Activated effector memory CD4-positive, alpha-beta T cell treated with Interleukin-2 at 50 U/mL for 16 hours (primary cell): ENCODE measurements at regions not wholly inside any gene's neighbourhood (a gene's known extent, or its start where the extent isn't known, plus 50 kb on each side); places are given as distances from the start of the nearest gene placed in this dataset.

ENCODE experiments used
- DNase-seq: peaks from one replicate; pipeline ENCODE4 v3.0.0-alpha.2; 2020

DNA sequence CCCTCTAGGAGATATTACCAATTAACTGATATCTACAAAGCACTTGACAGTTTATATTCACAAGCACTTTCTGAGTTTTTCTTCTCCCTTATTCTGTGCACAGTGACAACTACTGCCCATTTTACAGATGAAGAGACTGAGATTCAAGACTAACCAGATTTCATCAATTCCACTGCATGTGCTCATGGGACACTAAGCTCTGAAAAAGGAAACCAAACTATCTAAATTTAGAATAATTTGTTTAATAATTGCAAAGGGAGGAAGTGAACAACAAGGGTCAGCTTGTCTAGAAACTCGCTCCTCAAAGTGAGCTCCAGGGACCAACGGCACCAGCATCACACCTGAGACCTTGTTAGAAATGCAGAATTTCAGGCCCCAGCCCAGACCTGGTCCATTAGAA is 50.8 kb upstream of the MYLIP start:
- DNase-seq: no peak

DNA sequence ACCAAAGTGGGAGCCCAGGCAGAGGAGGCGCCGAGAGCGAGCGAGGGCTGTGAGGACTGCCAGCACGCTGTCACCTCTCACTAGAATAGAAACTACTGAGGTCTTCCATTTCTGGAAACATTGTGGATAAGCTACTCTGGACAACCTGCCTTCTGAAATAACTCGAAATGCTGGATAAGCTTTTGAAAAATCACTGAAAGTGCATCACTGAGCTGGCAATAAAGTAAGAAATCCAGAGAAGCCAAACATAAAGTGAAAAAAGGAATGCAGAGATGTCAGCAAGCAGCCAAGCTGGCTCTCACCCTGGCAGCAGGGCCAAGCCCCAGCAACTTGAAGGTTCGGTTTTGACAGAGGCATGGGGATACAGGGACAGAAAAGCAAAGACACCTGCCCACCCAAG is 59.2 kb upstream of the MYLIP start:
- DNase-seq: no peak

DNA sequence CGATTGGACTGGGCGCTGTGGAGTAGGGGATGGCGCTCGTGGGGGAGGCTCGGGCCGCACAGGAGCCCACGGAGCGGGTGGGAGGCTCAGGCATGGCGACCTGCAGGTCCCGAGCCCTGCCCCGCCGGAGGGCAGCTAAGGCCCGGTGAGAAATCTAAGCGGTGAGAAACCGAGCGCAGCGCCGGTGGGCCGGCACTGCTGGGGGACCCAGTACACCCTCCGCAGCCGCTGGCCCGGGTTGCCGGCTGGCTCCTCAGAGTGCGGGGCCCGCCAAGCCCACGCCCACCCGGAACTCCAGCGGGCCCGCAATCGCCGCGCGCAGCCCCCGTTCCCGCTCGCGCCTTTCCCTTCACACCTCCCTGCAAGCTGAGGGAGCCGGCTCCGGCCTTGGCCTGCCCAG is 59.7 kb upstream of the MYLIP start:
- DNase-seq: no peak

DNA sequence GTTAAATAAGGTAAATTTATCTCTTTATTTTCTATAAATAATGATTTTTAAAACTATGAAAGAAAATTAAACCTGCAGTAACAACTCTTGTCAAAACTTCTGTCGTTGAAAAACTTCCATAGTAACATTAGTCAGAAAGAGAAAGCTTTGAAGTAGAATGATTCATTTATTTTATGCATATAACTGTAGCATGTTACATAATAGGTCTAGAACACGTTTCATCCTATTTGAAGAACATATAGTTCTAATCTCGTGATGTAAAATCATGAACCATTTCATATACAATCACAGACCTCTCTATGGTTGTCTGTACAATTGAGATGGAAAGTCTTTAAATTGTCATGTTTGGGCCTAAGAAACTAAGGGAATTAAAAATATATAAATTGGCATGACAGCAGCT is 61.3 kb upstream of the MYLIP start:
- no peak for DNase-seq

DNA sequence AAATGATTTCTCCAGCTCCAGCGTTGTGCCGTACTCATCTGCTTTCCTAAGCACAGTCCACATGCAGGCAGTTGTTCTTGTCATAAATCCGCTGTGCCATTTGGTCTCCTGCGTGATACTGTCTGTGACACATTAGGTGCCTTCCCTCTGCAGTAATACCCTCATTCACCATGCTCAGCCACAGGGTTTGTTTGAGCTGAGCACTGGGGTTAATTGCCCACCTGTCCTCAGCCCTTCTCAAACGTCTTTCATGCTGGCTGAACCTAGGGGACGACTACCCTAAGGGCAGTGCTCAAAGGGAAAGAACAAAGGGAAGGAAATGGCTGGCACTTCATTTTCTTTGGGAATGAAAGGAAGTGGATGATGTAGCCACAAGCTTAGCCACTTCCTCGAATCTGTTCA is 64.2 kb upstream of the MYLIP start:
- no peak for DNase-seq

DNA sequence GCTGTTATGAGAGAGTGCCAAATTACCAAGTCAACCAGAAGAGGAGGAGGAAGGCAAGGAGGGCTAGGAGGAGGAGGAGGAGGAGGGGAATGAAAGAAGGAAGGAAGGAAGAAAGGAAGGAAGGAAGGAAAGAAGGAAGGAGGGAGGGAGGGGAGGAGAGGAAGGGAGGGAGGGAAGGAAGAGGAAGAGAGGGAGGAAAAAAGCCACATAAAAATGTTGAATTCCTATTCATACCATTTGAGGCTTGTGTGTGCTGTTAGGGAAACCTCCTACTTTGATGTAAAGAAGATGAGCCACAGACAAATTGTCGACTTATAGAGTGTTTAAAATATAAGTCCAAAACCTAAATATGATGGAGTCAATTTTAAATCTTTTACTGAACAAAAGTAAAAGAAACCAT is 65.3 kb upstream of the MYLIP start:
- DNase-seq: no peak

DNA sequence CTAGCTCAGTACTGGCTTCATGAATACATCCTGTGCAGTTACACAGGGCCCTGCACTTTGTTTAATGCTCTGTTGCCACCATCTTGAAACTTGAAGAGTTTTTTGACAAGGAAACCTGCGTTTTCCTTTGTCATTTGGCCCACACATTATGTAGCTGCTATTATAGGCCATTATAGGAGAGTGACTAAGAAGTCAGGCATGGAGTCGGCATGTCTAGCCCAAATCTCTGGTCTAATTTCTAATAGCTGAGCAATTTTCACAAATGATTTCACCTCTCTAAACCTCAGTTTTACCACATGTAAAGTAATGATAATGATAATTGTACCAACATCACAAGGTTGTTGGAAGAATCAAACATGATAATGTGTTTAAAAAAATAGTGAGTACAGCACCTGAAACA is 67.1 kb upstream of the MYLIP start:
- DNase-seq: no peak

DNA sequence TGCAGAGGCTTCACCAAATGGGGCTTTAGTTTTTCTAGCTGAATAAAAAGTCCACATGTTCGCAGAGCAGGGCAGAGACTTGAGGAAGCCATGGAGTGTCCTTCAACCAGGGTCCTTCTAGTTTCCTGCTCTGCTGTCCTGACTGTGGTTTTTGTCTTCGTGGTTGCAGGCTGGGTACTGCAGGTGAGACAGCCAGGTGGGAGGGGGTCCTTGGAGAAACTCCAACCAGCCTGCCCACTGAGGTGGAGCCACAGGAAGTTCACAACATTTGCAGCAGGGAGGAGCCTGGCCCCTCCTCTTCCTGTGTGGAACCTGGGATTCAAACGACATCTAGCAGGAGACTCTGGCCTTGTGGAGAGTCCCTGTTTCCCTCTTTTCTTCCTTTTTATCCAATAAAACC is 68.8 kb upstream of the MYLIP start:
- DNase-seq: no peak

DNA sequence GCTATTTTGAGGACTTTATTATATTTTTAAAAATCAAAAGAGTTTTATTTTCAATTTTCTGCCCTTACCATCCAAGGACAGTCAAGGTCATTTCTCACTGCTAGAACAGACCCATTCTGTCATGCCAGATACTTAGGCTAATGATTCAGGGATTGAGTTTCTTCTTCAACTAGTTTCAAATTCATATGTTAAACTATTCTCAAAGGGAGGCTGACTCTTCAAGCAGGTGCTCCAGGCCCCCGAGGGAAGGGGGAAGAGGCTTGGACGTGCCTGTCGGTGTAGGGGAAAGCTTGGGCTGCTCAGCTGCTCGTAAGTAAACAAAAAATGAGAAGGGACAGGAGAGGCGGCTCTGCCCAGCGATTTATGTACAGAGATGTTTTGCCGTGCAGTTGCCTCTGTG is 69.4 kb upstream of the MYLIP start:
- no peak for DNase-seq

DNA sequence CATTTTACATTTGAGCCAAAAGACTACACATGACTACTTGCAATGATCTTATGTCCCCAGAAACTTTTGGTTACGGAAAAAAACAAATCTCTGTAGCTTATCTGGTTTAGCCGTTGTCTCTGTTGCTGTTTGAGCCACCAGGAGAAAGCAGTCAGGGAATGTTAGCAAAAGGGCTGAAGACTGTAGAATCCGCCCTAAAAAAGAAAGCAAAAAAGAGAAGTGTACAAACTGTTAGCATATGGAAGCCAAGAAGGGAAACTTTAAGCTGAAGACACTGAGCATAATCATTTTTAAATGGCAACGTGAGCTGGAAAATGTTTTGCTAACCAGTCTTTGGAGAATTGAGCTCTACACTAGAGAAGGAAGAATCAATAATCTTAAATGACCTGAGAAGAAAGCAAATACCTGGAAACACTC is 69.9 kb upstream of the MYLIP start:
- DNase-seq: no peak

DNA sequence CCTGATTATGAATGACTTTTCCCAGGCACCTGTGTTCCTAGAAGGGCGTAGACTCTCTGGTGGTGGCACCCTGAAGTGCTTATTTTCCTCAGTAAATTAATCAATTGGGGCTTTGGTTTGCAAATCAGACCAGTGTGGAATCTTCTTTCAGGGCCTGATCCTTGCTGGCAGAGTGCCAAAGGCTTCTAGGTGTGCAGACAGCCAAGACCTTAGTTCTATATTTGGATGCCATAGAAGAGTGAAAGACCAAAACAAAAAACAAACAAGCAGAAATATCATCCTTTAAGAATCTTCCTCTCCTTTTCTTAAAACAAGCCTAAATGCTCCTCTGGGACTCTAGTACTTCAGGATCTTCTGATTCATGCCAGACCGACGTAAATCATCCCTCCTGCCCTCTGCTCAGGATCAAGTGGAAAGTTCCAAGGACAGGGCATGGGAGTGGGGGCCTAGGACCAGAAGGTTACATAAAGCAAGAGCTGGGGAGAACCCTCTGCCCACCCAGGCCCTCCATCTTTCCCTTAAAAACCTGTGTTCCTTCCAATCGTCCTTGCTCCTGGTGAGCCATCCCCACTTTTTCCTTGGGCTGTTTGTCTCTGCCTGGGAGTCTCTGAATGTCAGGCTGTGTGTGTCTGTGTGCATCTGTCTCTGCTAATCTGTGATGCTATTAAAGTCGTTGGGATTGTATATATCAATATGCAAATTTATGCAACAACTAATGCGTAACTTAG is 70.5 kb upstream of the MYLIP start:
- no peak for DNase-seq

DNA sequence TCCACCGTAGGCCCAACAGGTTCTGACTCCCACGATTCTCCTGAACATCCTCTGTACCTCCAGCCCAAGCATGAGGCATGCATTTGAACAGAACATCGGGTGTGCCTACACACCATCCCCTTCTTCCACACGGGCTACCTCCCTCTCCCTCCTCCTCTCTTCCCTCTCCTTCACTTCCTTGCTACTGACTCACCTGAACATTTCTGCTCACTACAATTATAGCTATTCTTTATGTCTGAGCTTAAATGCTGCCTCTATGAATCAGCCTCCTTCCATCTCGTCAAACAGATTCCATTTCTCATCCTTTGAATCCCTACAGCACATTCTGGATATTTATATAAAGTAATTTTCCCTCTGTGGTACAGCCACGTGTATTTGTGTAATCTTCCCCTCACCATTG is 71.4 kb upstream of the MYLIP start:
- no peak for DNase-seq

DNA sequence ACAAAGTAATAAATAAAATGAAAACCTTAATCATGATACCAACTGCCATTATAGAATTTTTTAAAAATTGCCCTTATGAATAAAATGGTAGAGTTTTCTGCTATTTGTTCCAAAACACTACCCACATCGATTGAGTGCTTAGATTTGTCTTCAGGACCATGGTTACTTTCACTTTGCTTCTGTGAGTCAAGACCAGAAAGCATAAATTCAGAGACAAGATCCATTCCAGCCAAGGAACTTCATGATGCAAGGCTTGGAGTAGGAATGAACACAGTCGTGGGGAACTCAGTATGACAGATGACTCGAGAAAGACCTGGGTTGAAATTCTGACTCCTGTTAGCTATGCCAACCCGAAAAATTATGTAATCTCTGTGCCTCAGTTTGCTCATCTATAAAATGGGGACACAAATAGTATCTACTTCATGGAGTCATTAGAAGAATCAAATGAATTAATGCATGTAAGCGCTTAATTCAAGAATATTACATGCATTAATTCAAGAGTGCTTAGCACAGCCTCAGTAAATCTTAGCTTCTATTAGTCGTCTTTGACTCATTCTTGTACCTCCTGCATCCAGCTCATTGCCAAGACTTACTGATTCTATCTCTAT is 72.5 kb upstream of the MYLIP start:
- DNase-seq: no peak

DNA sequence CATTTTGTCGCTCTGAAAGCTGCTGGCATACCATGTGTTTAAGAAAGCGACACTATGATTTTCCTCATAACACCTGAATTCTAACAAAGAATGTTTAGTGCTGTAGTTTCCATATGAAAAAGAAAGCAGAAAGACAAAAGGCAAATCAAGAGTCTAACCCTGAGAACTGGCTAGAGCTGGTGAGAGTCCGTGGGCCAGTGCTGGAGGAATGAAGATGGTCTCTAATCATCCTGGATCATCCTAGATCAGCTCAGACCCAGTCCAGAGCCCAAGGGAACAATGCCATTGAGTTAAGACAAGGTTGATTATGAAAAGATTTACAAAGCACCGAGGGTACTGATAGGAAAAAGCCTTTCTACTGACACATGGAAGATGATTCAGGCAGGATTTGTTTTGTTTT is 73.0 kb upstream of the MYLIP start:
- DNase-seq: no peak

DNA sequence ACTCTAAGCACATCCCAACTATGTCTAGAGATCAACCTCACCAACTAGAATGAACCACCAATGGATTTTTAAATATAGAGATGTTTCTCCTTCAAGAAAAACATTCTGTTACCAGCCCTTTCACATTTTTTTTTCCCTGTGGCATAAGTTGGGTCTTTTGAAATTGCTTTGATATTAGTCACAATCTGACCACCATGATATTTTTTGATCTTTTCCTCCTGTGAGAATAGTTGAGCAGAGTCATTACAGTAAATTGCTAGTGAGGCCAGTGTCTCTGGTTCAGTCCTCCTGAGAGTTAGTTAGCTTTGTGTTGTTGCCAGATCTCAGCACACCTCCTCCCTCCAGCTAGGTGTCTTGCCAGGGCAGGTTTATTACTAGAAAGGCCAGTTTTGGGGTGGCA is 79.7 kb upstream of the MYLIP start:
- no peak for DNase-seq

DNA sequence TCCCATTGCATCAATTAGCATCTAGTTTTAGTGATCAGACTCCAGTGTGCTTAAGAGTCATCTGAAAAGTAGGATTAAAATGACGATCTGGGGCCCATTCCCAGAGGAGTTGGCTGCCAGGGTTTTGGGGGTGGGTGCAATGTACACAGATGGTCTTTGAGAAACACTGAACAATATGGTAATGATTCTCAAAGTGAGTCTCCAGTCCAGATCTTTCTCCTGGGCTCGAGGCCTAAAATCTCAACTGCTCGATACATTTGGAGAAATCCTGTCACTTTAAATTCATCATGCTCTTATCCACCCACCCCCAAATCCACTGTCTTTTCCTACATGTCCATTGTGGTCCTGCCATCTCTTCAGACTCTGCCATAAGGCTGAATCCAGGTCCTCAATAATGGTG is 80.7 kb upstream of the MYLIP start:
- DNase-seq: no peak

DNA sequence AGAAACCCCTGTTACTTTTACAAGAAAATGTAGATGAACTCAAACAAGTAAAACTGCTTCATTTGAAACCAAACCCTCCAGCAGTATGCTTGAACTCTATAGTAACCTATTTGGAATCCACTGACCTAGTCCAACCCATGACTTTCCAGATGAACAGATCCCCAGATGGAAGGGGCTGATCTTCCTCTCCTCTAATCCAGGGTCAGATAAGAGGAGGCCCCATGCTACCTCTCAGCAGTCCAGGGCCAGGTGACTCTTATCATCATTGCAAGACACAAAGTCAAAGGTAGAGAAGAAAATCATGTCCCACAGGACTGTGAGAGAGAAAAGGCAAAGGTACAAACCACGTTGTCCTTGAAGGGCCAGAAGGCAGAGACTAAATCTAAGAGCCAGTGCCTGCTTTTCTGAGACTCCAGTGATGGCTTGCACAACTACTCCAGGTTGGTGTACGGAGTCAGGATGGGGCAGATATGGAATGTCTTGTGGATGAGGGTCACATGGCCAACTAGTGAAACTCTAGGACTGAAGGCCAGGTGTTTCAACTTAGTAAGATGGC is 81.4 kb upstream of the MYLIP start:
- DNase-seq: no peak

DNA sequence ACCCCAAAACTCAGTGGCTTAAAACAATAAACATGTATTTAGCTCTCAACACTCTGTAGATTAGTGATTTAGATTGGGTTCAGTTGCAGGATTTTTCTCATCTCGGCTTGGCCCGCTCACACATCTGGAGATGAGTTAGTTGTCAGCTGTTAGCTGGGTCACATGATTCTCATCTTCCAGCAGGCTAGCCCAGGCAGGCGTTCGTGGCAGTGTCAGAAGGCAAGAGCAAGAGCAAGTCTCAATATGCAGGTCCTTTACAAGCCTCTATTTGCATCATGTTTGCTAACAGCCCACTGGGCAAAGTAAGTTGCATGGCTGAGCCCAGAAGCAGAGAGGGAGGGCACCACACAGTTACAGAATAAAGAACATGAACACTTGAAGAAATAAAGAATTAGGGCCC is 83.6 kb upstream of the MYLIP start:
- DNase-seq: no peak

DNA sequence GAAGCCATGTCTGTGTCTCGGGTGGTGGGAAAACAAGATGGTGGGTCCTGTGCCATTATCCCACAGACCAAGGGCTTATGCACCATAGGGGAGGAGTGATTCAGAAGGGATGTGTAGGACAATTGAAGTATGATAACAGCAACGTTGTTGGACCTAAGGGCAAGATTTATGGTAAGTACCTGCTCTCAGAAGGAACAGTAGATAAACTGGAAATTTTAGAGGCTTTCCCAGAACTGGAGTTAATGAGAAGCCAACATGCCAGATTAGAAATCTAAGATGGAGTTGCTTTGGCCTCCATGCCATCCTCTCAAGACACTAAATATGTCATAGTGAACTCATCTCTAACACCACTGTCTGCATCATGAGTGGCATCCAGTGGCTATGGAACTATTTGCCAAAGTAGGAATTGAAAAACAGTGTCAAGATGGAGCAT is 84.7 kb upstream of the MYLIP start:
- no peak for DNase-seq

DNA sequence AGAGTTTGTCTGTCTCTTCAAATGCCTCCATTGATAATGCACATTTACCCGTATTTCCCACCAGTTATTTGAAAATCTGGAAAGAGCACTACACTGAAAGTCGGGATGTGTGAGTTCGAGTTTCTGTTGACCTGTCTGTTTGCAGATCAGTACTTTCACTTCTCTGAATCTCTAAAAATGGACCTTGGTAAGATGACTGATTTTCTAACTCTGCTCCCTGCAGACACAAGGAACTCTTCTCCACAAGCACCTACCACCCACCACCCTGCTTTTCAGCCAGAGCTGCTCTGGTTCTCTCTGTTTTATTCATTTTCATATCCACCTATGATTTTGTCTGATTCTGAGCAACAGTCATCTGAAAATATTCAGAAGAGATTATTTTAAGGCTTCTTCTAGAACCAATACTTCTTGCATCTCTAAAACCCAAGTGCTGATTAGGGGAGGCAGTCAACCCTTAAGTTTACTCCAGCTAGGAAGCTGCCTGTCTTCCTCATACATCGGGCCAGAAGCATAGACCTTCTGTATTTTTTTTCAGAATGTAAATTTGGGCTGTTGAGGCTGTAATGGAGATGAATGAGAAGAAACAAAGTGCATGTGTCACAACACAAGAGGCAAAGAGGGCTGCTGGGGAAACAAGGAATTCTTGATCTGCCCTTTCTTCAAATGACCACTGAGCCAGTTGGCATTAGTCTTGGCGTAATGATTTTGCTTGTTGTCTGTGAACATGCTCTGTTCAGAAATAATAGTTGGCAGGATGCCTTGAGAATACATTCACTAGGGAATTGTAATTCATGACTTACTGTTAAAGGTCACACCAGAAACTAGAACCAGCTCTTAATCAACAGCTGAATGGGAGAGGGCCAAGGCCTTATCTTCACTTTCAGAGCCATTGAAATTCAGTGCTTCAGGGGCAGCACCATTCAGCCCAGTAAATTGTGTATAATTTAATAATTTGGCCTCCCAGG is 85.4 kb upstream of the MYLIP start:
- DNase-seq: no peak

DNA sequence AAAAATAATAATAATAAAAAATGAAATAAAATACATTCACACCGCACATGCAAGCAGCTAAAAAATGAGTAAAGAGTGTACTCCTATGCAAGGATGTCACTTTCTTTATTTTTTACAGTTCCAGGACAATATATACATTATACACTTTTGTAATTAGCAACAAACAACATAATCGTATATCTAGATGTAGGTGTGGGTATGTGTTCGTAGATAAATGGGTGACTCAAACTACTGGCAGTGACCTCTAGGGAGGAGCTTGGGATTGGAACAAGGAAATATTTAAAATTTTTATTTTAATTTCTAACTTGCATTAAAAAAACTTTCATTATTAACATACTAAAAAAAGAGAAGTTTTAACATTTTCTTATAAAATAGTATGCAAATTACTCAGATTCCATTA is 86.1 kb upstream of the MYLIP start:
- DNase-seq: no peak

DNA sequence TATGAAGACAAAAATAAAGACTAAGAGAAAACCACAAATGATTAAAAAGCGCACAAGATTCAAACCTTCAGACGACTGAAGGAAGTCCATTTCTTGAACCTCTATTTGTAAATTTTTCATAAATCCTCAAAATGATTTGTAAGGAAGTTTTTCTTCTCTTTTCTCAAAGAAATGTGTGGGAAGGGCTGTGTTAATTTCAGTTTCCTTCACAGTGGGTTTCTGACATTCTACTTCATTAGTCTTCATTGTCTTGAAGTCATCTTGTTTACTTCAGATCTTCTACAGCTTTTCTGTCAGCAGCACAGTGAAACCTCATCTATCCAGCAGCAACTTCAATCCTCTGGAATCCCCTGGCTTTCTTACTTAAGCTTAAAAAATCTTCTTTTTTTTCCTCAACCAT is 87.6 kb upstream of the MYLIP start:
- DNase-seq: no peak

DNA sequence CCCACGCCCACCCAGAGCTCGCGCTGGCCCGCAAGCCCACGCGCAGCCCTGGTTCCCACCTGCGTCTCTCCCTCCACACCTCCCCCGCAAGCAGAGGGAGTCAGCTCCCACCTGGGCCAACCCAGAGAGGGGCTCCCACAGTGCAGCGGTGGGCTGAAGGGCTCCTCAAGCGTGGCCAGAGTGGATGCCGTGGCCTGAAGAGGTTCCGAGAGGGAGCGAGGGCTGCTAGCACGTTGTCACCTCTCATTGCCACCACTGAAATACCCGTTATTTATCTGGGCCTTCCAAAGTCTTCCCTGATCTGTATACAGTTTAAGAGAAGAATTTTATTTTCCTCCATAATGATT is 88.3 kb upstream of the MYLIP start:
- no peak for DNase-seq
